ENCODE measurements at regions not wholly inside any gene's neighbourhood (a gene's known extent, or its start where the extent isn't known, plus 50 kb on each side); places are given as distances from the start of the nearest gene placed in this dataset.
"Not testable (repeated sequence)": the region's sequence is repeated elsewhere in the genome, so short reads cannot be mapped to it uniquely, and the experiment has no call there.

GRCh38 chr3:34152656-34153055 is 354.2 kb downstream of the PDCD6IP start:
- 74 to 78% methylated on average over 5 of the region's 5 CpGs for WGBS, 2 donors
- no peaks in the 10 kb centered on the region for H3K27me3 ChIP-seq
- H3K4me1 ChIP-seq = no peaks in the 10 kb centered on the region
- H3K27ac ChIP-seq = no peak overlapping the region
- DNase-seq (ENCODE audit: low spot score in 2 of 2) = no peak
- TF ChIP-seq EP300 (IDR thresholded peaks at IDR 0.05) = no peak
- TF ChIP-seq POLR2A (IDR thresholded peaks at IDR 0.05) = no peak
- TF ChIP-seq CTCF (IDR thresholded peaks at IDR 0.05) = no peak
- no peaks in the 10 kb centered on the region for H3K9me3 ChIP-seq
- H3K36me3 ChIP-seq = no peaks in the 10 kb centered on the region
- no peak overlapping the region for H3K4me3 ChIP-seq

DNA sequence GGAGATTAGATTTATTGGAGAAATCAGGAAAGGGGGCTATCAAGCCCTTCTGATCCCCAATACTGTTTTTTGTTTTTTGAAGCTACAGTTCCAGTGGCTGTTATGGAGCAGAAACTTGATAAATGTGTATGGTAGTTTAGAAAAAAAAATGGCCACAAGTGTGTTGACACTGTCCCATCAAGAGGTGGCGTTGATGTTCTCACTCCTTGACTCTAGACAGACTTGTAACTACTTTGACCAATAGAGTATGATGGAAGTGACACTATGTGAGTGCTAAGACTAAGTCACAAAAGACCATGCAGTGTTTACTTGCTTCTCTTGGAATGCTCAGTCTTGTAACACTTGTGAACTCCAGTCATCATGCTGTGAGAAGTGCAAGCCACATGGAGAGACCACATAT is 356.7 kb downstream of the PDCD6IP start:
- WGBS, 2 donors = 82% methylated on average over 1 of the region's 1 CpG; no CpG with 5 or more reads in 1 of the 2 donors
- Histone ChIP-seq H3K4me3 (no peak overlapping the region), H3K4me1 (no peaks in the 10 kb centered on the region), H3K9me3 (no peaks in the 10 kb centered on the region), H3K36me3 (no peaks in the 10 kb centered on the region), H3K27ac (no peak overlapping the region), H3K27me3 (no peaks in the 10 kb centered on the region)
- TF ChIP-seq EP300 (IDR thresholded peaks at IDR 0.05) (no peak), CTCF (IDR thresholded peaks at IDR 0.05) (no peak), POLR2A (IDR thresholded peaks at IDR 0.05) (no peak)
- DNase-seq (ENCODE audit: low spot score in 2 of 2) = no peak

DNA sequence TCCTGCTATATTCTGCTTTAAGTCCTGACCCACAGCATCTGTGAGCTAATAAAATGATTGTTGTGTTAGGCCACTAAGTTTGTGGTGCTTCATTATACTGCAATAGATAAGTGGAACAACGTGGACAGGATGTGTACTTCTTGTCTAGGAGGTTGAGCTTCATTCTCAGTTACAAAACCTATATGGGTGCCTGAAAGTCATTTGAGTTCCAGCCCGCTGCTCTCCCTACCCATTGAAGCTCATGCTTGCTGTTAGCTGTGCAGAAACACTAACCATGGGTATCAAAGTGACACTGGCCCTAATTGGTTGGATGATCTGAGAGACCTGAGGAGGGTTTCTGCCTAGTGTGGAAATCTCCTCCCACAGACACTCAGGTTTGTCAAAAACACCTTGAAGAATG is 357.2 kb downstream of the PDCD6IP start:
- Histone ChIP-seq H3K27ac (no peak overlapping the region), H3K27me3 (no peaks in the 10 kb centered on the region), H3K36me3 (no peaks in the 10 kb centered on the region), H3K4me1 (no peaks in the 10 kb centered on the region), H3K9me3 (no peaks in the 10 kb centered on the region), H3K4me3 (no peak overlapping the region)
- TF ChIP-seq EP300 (IDR thresholded peaks at IDR 0.05) = no peak
- TF ChIP-seq CTCF (IDR thresholded peaks at IDR 0.05) = no peak
- no peak for TF ChIP-seq POLR2A (IDR thresholded peaks at IDR 0.05)
- WGBS, 2 donors = 68 to 79% methylated on average over 2 of the region's 2 CpGs
- DNase-seq (ENCODE audit: low spot score in 2 of 2) = no peak

DNA sequence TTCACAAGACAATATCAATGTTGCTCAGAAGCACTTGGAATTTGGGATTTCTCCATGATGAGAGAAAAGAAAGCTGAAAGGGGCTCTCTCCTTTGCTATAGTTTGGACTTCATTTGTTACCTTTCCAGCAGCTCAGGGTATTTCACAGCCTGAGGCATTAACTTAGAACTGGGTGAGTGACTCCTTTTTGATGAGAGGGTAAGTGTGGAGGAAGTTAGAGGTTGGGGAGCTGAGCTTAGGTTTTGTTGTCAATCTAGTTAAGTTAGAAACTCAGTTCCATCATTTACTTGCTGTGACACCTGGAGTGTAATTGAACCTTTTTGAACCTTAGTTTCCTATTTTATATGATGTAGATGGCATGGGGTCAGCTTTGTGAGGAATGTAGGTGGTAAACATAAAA is 359.1 kb downstream of the PDCD6IP start:
- H3K4me1 ChIP-seq = no peaks in the 10 kb centered on the region
- no peak for TF ChIP-seq POLR2A (IDR thresholded peaks at IDR 0.05)
- no peak for TF ChIP-seq CTCF (IDR thresholded peaks at IDR 0.05)

DNA sequence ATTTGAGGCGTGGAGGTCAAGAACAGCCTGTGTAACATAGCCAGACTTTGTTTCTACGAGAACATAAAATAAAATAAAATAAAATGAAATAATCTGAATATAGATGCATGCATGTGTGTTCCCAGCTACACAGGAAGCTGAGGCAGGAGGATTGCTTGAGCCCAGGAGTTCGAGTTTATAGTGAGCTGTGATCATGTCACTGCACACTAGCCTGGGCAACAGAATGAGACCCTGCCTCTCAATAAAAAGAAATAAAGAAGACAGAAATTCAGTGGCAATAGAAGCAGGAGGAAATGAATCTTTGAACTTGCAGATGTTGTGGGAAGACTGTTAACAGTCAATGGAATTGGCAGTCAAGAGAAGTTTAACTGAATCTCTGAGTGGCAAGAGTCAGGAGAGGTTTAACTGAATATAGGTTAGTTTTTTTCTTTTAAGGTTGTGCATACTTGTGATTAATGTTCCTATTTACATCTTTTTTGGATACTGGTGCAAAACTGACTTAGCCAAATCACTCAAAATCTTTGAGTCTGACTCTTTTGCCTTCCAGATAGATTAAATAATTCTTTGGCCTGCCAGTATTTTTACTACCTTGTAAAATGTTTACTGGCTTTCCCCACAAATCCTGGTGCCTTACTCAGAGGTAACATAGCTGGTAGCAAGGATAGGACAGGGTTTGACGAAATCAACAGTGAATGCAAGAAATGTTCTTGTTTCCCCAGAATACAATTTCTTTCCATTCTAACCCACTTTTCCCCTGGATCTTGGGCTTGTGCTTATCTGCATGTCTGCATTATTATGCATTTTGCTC is 361.4 kb downstream of the PDCD6IP start:
- Histone ChIP-seq H3K36me3 (no peaks in the 10 kb centered on the region), H3K27ac (no peak overlapping the region), H3K4me3 (no peak overlapping the region), H3K4me1 (no peaks in the 10 kb centered on the region), H3K27me3 (no peaks in the 10 kb centered on the region), H3K9me3 (no peaks in the 10 kb centered on the region)
- WGBS, 2 donors = 74 to 84% methylated on average over 4 of the region's 4 CpGs
- DNase-seq (ENCODE audit: low spot score in 2 of 2) = no peak
- TF ChIP-seq CTCF (IDR thresholded peaks at IDR 0.05) = no peak
- TF ChIP-seq EP300 (IDR thresholded peaks at IDR 0.05) = no peak
- TF ChIP-seq POLR2A (IDR thresholded peaks at IDR 0.05) = no peak

More for the DNA sequence above, 359.1 kb downstream of the PDCD6IP start:
- no peak for DNase-seq (ENCODE audit: low spot score in 2 of 2)
- Histone ChIP-seq H3K9me3 (no peaks in the 10 kb centered on the region), H3K27ac (no peak overlapping the region), H3K4me3 (no peak overlapping the region), H3K27me3 (no peaks in the 10 kb centered on the region), H3K36me3 (no peaks in the 10 kb centered on the region)

- not testable (repeated sequence) for H3K27me3 ChIP-seq; H3K27ac ChIP-seq; H3K9me3 ChIP-seq; DNase-seq (ENCODE audit: low spot score in 2 of 2); H3K4me1 ChIP-seq; H3K36me3 ChIP-seq; H3K4me3 ChIP-seq
- 93 to 95% methylated on average over 8 of the region's 8 CpGs for WGBS, 2 donors
These were observed 371.2 kb downstream of the PDCD6IP start for GRCh38 chr3:34169636-34170035.

All from tibial nerve (tissue), 4 donors.